Neural progenitor cell (in vitro differentiated cells): ENCODE measurements at regions not wholly inside any gene's neighbourhood (a gene's known extent, or its start where the extent isn't known, plus 50 kb on each side); places are given as distances from the start of the nearest gene placed in this dataset.

Source experiments
- CTCF ChIP-seq: fragments of 200-600 bp; sonication (generic); IDR thresholded peaks from 2 replicates; pipeline ENCODE4 v1.5.1; 2017; ENCODE audit warnings: antibody characterized with exemption, mild to moderate bottlenecking
- EZH2 ChIP-seq: fragments of 200-600 bp; sonication (generic); IDR thresholded peaks from 2 replicates; pipeline ENCODE4 v1.6.1; 2017; ENCODE audit warnings: antibody characterized with exemption, mild to moderate bottlenecking, moderate library complexity

DNA sequence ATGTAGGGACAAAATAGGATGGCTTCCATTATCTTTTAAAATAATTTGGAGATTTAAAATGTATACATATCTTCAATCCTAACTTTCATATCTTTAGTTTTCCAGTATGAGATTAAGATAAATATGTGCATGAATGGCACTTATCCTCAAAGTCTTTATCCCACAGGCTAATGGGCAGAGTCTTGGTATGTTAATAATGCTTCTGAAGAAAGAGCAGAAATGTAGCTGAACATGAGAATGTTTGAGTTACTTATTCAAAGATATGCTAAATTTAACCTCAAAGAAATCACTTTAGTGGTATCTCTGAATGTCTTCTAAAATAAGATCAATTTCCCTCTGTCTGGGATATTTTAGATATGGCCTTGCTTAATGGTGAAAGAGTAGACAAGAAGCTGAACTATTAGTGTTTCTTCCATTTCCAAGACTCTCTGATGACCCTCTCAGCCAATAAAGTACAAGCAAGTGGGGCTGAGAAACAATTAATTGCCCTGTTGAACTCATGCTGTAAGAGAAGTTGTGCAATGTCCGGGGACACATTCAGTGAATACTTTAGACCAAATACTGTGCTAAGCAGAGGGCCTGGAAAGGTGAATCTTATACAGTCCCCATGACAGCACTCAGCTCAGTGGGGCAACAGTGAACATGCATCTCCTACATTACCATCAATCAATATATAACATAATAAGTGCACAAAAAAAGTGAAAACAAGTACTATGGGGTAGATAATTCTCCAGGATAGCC lies 50.0 kb upstream of the ADAMTSL1 start:
- TF ChIP-seq CTCF (no peak), EZH2 (no peak)
